Activated T-cell treated with anti-CD3 and anti-CD28 coated beads, Interleukin-2, amount 50 U/mL, for 72 hours (primary cell): ENCODE measurements at regions not wholly inside any gene's neighbourhood (a gene's known extent, or its start where the extent isn't known, plus 50 kb on each side); places are given as distances from the start of the nearest gene placed in this dataset.

Source experiments
- ATAC-seq, 2 donors: fragments of 150-1000 bp; cut with Tn5 transposase; replicated peaks in 1 of 2; 2 replicates each; pipeline ENCODE4 v1.10.0; 2021; ENCODE audit warnings: moderate library complexity in 2 of 2, mild to moderate bottlenecking in 1 of 2
- DNase-seq, 2 donors: peaks; one replicate each; pipeline ENCODE4 v3.0.0; 2021 to 2022; ENCODE audit warnings: mixed read lengths in 1 of 2
- H3K27ac Mint-ChIP-seq: one replicate; pipeline ENCODE4 v1.8.0; 2022; ENCODE audit warnings: mild to moderate bottlenecking, moderate library complexity, mixed read lengths
- H3K27me3 Mint-ChIP-seq: one replicate; pipeline ENCODE4 v1.8.0; 2022; ENCODE audit warnings: low read depth, mixed read lengths
- H3K36me3 Mint-ChIP-seq, 2 donors: one replicate each; pipeline ENCODE4 v1.8.0; 2022; ENCODE audit warnings: mixed read lengths in 2 of 2, mild to moderate bottlenecking in 1 of 2; ENCODE audit not compliant: insufficient read depth in 2 of 2
- H3K4me1 Mint-ChIP-seq: one replicate; pipeline ENCODE4 v1.8.0; 2022; ENCODE audit warnings: low read depth, mixed read lengths
- H3K4me3 Mint-ChIP-seq, 2 donors: one replicate each; pipeline ENCODE4 v1.8.0; 2022; ENCODE audit warnings: mild to moderate bottlenecking in 2 of 2, mixed read lengths in 2 of 2, moderate library complexity in 2 of 2
- H3K9me3 Mint-ChIP-seq, 2 donors: one replicate each; pipeline ENCODE4 v1.8.0; 2022; ENCODE audit warnings: mixed read lengths in 2 of 2

GRCh38 chr2:45180033-45180746 is 170.9 kb upstream of the SIX2 start:
- Mint-ChIP-seq H3K27me3 (peaks cover 49% of the 10 kb centered on the region), H3K4me1 (no peaks in the 10 kb centered on the region), H3K36me3 (no peaks in the 10 kb centered on the region), H3K9me3 (peaks cover 1 to 2% of the 10 kb centered on the region in 2 donors), H3K27ac (no peak overlapping the region), H3K4me3 (no peak overlapping the region)
- ATAC-seq, result no peak
- no peak for DNase-seq

- no peak overlapping the region for H3K4me3 Mint-ChIP-seq
- H3K27ac Mint-ChIP-seq, result no peak overlapping the region
- H3K36me3 Mint-ChIP-seq, result no peaks in the 10 kb centered on the region
- ATAC-seq, result no peak
- no peaks in the 10 kb centered on the region for H3K4me1 Mint-ChIP-seq
- DNase-seq, result no peak
- peaks cover 62% of the 10 kb centered on the region for H3K27me3 Mint-ChIP-seq
- H3K9me3 Mint-ChIP-seq, result peaks cover 1 to 2% of the 10 kb centered on the region in 2 donors
These were observed 169.6 kb upstream of the SIX2 start for GRCh38 chr2:45178854-45179253.

DNA sequence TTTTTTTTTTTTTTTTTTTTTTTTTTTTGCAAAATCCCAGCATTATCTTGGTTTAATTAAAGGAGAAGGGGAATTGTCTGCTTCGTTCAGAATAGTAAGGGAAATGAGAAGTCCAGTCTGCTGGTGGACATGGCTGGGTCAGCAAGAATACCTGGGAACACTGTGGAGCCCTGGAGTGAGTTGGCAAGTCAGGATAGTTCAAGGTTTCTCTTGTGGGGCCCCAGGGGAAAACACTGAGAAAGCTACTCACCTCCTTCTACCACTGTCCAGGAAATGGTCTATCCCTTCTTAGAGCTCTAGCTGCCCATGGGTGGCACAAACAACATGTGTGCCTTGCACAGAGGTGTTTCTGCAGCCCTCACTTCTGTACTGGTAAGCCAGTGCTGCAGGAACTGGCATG is 169.1 kb upstream of the SIX2 start:
- H3K27ac Mint-ChIP-seq, result no peak overlapping the region
- H3K27me3 Mint-ChIP-seq, result peaks cover 67% of the 10 kb centered on the region
- no peaks in the 10 kb centered on the region for H3K4me1 Mint-ChIP-seq
- peaks cover 1 to 2% of the 10 kb centered on the region in 2 donors for H3K9me3 Mint-ChIP-seq
- no peaks in the 10 kb centered on the region for H3K36me3 Mint-ChIP-seq
- no peak for ATAC-seq
- DNase-seq, result no peak
- H3K4me3 Mint-ChIP-seq, result no peak overlapping the region

DNA sequence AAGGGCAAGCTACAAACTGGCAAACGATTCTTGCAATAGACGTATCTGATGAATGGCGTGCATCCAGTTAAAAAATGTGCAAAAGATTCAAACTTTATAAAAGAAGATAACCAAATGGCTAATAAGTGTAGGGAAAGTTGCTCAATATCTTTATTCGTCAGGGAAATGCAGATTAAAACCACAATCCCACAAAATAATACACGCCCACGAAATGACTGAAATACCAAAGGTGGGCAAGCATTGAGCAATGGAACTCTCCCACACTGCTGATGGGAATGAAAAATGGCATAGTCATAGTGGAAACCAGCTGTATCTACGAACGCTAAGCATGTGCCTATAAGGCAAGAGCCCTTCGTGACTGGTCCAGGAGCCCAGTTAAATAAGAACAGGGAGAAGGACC is 168.6 kb upstream of the SIX2 start:
- no peak for ATAC-seq
- Mint-ChIP-seq H3K4me3 (no peak overlapping the region), H3K36me3 (no peaks in the 10 kb centered on the region), H3K4me1 (no peaks in the 10 kb centered on the region), H3K9me3 (peaks cover 1 to 2% of the 10 kb centered on the region in 2 donors), H3K27ac (no peak overlapping the region), H3K27me3 (peaks cover 72% of the 10 kb centered on the region)
- DNase-seq, result no peak

- Mint-ChIP-seq H3K27me3 (peaks cover 76% of the 10 kb centered on the region), H3K9me3 (peaks cover 1 to 2% of the 10 kb centered on the region in 2 donors), H3K4me3 (no peak overlapping the region), H3K36me3 (no peaks in the 10 kb centered on the region), H3K4me1 (no peaks in the 10 kb centered on the region), H3K27ac (no peak overlapping the region)
- DNase-seq, result no peak
- no peak for ATAC-seq
These were observed 167.1 kb upstream of the SIX2 start for GRCh38 chr2:45176390-45176789.

- Mint-ChIP-seq H3K4me3 (no peak overlapping the region), H3K27me3 (peaks cover 77% of the 10 kb centered on the region), H3K27ac (no peak overlapping the region), H3K4me1 (no peaks in the 10 kb centered on the region), H3K36me3 (no peaks in the 10 kb centered on the region), H3K9me3 (peaks cover 1 to 2% of the 10 kb centered on the region in 2 donors)
- DNase-seq (no peak), ATAC-seq (no peak)
These were observed 164.3 kb upstream of the SIX2 start for GRCh38 chr2:45173513-45173912.

DNA sequence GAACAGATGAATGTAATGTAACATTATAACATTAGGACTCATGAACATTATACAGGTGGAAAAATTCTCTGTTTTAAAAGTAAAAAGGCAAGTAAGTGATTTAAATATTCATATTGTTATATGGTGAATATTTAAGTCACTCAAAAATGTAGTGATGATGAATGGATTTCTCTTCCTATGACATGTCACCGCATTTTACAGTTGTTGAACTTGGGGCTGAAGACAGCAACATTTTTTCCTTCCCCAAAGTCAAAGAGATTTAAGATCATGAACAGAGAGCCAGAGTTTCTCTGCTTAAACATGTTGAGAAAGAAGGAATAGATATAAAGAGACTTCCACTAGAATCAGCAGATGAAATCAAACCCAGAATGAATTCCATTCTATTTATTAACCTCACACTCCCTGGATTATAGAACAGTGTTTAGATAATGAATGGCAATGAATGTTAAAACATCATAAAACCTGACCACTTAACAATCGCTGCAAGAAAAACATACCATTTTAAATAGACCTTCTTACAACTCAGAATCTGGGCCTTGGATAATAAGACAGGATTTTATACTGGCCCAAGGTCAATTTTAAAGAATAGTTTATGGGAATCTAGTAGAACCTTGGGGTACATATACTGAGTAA is 163.6 kb upstream of the SIX2 start:
- no peak overlapping the region for H3K4me3 Mint-ChIP-seq
- H3K27ac Mint-ChIP-seq, result no peak overlapping the region
- ATAC-seq (no peak), DNase-seq (no peak)
- no peaks in the 10 kb centered on the region for H3K4me1 Mint-ChIP-seq
- H3K9me3 Mint-ChIP-seq, result peaks cover 0 to 2% of the 10 kb centered on the region in 2 donors
- peaks cover 79% of the 10 kb centered on the region for H3K27me3 Mint-ChIP-seq
- H3K36me3 Mint-ChIP-seq, result no peaks in the 10 kb centered on the region

DNA sequence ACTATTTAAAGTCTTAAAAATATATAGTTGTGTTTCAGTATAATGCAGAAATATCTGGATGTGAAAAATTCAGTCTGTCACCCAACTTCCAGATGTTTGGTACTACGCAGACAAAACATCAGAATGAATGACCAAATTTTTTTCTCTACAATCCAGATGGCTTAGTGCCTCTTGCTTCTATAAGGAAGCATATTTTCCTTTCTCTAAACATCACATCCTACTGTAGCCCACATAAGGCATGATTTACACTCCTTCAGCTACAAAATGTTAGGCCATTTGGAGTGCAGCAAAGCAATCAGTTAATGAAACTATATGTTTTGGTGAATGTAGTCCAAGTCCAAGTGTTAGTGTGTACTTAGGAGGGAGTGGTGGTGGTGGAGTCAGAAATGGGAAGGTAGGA is 162.9 kb upstream of the SIX2 start:
- DNase-seq (no peak), ATAC-seq (no peak)
- Mint-ChIP-seq H3K4me1 (no peaks in the 10 kb centered on the region), H3K27ac (no peak overlapping the region), H3K4me3 (no peak overlapping the region), H3K27me3 (peaks cover 80% of the 10 kb centered on the region), H3K36me3 (no peaks in the 10 kb centered on the region), H3K9me3 (peaks cover 0 to 2% of the 10 kb centered on the region in 2 donors)

GRCh38 chr2:45171136-45171501 is 161.9 kb upstream of the SIX2 start:
- H3K4me3 Mint-ChIP-seq, result peak overlapping the region in 1 of 2 donors; percentile 31
- H3K27me3 Mint-ChIP-seq, result peaks cover 75% of the 10 kb centered on the region
- no peaks in the 10 kb centered on the region for H3K36me3 Mint-ChIP-seq
- DNase-seq (no peak), ATAC-seq (no peak)
- no peak overlapping the region for H3K27ac Mint-ChIP-seq
- H3K4me1 Mint-ChIP-seq, result no peaks in the 10 kb centered on the region
- no peaks in the 10 kb centered on the region for H3K9me3 Mint-ChIP-seq

DNA sequence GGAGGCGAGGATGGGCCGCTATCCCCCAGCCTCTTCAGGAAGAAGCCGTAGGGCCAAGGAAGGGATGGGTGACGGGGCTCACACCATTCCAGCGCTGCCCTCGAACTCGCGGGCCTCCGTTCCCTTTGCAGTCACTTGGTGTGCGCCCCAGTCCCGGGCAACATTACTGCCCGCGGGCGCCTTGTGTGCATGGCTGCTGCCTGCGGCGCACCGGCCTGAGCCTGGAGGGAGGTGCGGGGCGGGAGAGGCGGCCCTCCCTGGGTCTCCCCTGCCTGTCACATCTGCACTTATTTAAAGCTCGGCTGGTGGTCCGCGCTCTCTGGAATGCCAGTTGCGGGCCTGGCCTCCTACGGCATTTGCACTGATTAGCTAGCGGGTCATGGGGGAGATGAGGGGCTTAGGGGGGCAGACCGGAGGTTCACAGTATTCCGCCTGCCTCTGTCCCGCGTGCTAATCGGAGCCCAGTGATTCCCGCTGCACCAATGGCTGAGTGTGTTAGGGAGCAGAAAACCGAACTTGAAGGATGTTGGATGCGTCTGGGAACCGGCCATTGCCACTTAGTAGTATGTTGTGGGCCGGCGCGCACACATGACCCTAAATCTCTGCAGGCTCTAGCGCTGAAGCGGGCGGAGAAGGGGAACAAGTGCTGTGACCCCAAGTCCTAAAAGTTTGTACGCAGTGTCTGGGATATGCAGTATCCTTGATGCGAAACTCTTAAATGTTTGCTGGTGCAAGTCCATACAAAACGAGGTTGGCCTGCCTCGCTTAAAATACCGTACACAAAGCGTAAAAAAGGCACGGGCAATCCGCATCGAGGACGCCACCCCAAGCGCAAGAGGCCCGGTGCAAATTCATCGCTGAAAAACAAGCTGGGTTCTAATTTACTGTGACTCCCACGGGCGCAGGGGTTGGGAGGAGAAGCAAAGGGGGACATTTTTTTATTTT is 161.2 kb upstream of the SIX2 start:
- Mint-ChIP-seq H3K9me3 (no peaks in the 10 kb centered on the region), H3K27me3 (peaks cover 79% of the 10 kb centered on the region), H3K4me1 (no peaks in the 10 kb centered on the region), H3K36me3 (no peaks in the 10 kb centered on the region), H3K27ac (no peak overlapping the region), H3K4me3 (no peak overlapping the region)
- DNase-seq (peak in 1 of 2 donors; percentile 6), ATAC-seq (no peak)

DNA sequence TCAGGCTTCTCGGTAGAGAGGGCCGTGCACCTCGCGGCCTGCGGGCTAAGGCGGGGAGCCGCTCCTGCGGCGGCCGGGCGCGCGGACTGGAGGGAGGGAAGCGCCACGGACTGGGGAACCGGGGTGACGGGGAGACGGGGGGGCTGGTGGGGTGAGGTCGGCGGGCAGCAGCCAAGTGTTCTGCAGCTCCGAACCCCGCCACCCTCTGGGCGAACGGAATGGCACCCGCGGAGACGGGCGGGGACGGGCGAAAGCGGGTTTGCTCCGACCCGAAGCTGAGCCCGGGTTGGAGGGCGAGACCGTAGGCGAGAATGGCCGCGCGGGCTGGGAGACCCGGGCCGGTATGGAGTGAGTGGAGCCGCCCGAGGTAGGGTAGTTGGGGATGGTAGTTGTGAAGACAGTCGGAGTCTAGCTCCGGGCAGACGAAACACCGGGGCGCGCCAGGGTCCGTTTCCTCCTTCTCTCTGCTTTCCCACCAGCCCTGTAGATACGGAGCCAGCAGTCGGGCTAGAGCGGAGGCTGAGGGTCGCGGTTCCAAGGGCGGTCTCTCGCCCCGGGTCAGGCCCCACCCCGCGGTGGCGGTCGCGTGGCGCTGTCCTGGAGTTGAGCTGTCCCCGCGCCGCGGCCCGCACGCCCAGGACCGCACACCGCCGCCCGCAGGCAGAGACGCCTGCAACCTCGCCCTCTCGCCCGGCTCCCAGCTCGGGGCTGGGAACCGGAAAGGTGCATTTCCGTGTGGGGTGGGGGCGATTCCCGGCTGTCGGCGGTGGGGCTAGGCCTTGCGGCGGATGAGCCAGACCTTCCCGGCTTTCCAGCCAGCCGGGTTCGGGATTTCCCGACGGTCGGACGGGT is 160.3 kb upstream of the SIX2 start:
- H3K27me3 Mint-ChIP-seq, result peaks cover 81% of the 10 kb centered on the region
- DNase-seq (peak; percentile 4 to 19), ATAC-seq (peak; percentile 49 to 64)
- H3K36me3 Mint-ChIP-seq, result no peaks in the 10 kb centered on the region
- H3K27ac Mint-ChIP-seq, result no peak overlapping the region
- peak overlapping the region; percentile 74 to 86 for H3K4me3 Mint-ChIP-seq
- H3K9me3 Mint-ChIP-seq, result no peaks in the 10 kb centered on the region
- no peaks in the 10 kb centered on the region for H3K4me1 Mint-ChIP-seq

DNA sequence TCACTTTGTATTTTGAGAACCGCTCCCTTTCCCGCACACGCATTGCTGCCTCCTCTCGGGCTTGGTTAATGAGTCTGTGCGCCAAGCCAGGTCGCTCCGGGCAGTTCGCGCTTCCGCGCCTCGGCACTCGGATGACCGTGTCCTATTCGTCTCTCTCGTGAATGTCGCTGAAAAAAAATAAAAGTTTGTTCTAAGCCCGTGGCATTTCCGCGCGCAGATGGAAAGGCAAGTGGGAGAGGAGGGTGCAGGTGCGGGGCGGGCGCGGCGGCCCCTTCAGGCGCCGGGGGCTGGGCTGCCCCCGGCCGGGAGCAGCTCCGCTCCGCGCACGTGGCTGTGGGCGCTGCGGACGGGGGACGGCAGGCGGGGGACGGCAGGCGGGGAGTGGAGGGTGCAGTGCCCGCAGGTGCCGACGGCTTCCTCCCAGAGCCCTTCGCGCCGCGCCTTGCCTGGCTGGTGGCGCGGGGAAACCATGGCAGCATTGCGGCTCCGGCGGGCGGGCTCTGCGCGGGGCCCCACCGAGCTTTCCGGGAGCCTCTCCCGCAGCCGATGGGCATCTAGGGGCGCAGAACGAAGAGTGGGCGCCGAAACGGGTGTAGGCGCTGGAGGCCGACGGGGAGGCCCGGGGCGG is 159.6 kb upstream of the SIX2 start:
- Mint-ChIP-seq H3K4me3 (peak overlapping the region; percentile 79 to 86), H3K36me3 (no peaks in the 10 kb centered on the region), H3K27ac (no peak overlapping the region), H3K27me3 (peaks cover 81% of the 10 kb centered on the region), H3K9me3 (no peaks in the 10 kb centered on the region), H3K4me1 (no peaks in the 10 kb centered on the region)
- ATAC-seq (peak; percentile 39 to 70), DNase-seq (peak; percentile 22 to 24)
